Hepatocyte (in vitro differentiated cells): ENCODE measurements at regions not wholly inside any gene's neighbourhood (a gene's known extent, or its start where the extent isn't known, plus 50 kb on each side); places are given as distances from the start of the nearest gene placed in this dataset.

ENCODE experiments used
- CTCF ChIP-seq: fragments of 200-600 bp; sonication (generic); IDR thresholded peaks from 2 replicates; pipeline ENCODE4 v1.5.1; 2016; ENCODE audit warnings: antibody characterized with exemption, mild to moderate bottlenecking; ENCODE audit not compliant: poor library complexity
- EZH2 ChIP-seq: fragments of 200-600 bp; sonication (generic); IDR thresholded peaks from 2 replicates; pipeline ENCODE4 v1.6.1; 2016; ENCODE audit warnings: antibody characterized with exemption, mild to moderate bottlenecking, borderline replicate concordance

- TF ChIP-seq CTCF (no peak), EZH2 (no peak)
These were observed 129.4 kb downstream of the C9orf50 start for GRCh38 chr9:129491487-129491855.
